K562 (cell line): ENCODE measurements at regions not wholly inside any gene's neighbourhood (a gene's known extent, or its start where the extent isn't known, plus 50 kb on each side); places are given as distances from the start of the nearest gene placed in this dataset.

Experiments used
- ATAC-seq: fragments of 200-7000 bp; cut with Tn5 transposase; 3 replicates; pipeline ENCODE4 v1.9.1; 2020; ENCODE audit warnings: moderate library complexity
- BruUV-seq: library from RNA; stranded (reverse); fragments of 400-500 nt; replicated peaks from 2 replicates; lab custom pipeline; 2021; lab: Mats Ljungman, UMichigan
- CTCF ChIA-PET: fragments of 300-600 bp; formaldehyde crosslinking; extraction: SDS; loops from one replicate; lab custom pipeline; 2021; ENCODE audit warnings: low intra/inter-chr PET ratio; lab: Yijun Ruan, JAX
- POLR2A ChIA-PET: fragments of 300-600, 350-650 bp; sonication (Branson Sonifier 250); formaldehyde crosslinking; extraction: SDS; loops from one replicate; lab custom pipeline; 2021; ENCODE audit warnings: antibody characterized with exemption, inconsistent platforms; lab: Yijun Ruan, JAX
- DNase-seq, 4 experiments: peaks; one replicate each; pipeline versions ENCODE4 v3.0.0 to v3.0.0-alpha.2; 2011 to 2018; ENCODE audit warnings: low spot score in 3 of 4, mixed read lengths in 3 of 4; ENCODE audit errors: extremely low read depth in 1 of 4
- FAIRE-seq: peaks from 2 replicates; lab custom pipeline; 2011; peaks lifted over from hg19 to GRCh38; lab: Jason Lieb, UNC
- H2AFZ ChIP-seq: 2 replicates; pipeline ENCODE4 v1.6.0; 2011; ENCODE audit warnings: low read depth, low read length, control low read depth, inconsistent platforms
- H3K27ac ChIP-seq: fragments of 200-600 bp; 3 replicates; pipeline ENCODE4 v1.8.0; 2011; ENCODE audit warnings: low read depth, mild to moderate bottlenecking, control low read depth, inconsistent platforms, low read length, moderate library complexity, mixed read lengths; ENCODE audit errors: extremely low read depth
- H3K27me3 ChIP-seq, 2 experiments: fragments of 300-600 bp in 1 of 2; 2 replicates in 1 of 2; 3 replicates in 1 of 2; pipeline versions ENCODE4 v1.6.0 to v1.8.0; 2011; ENCODE audit warnings: inconsistent platforms in 2 of 2, low read length in 2 of 2, mild to moderate bottlenecking in 1 of 2, mixed read lengths in 1 of 2, moderate library complexity in 1 of 2; ENCODE audit not compliant: control insufficient read depth in 2 of 2, insufficient read depth in 2 of 2
- H3K36me3 ChIP-seq: fragments of 300-600 bp; 3 replicates; pipeline ENCODE4 v1.8.0; 2011; ENCODE audit warnings: mild to moderate bottlenecking, low read length, inconsistent platforms; ENCODE audit not compliant: control insufficient read depth, insufficient read depth
- H3K4me1 ChIP-seq, 2 experiments: fragments of 200-600 bp in 1 of 2; replicated peaks in 1 of 2; 2 replicates in 1 of 2; 3 replicates in 1 of 2; pipeline versions ENCODE4 v1.5.1 to v1.8.0; 2011; ENCODE audit warnings: inconsistent platforms in 2 of 2, low read length in 2 of 2, mild to moderate bottlenecking in 1 of 2, mixed read lengths in 1 of 2, moderate library complexity in 1 of 2; ENCODE audit not compliant: control insufficient read depth in 2 of 2, insufficient read depth in 2 of 2
- H3K4me2 ChIP-seq: 2 replicates; pipeline ENCODE4 v1.6.1; 2011; ENCODE audit warnings: low read length, control low read depth, inconsistent platforms, mixed read lengths; ENCODE audit not compliant: insufficient read depth
- H3K4me3 ChIP-seq: fragments of 200-600 bp; sonication (generic), shearing (Covaris generic); 2 replicates; pipeline ENCODE4 v1.5.1; 2016; ENCODE audit warnings: control low read depth, inconsistent platforms
- H3K79me2 ChIP-seq: fragments of 200-600 bp; 3 replicates; pipeline ENCODE4 v1.8.0; 2011; ENCODE audit warnings: low read length, inconsistent platforms; ENCODE audit not compliant: control insufficient read depth, insufficient read depth
- H3K9ac ChIP-seq, 2 experiments: 2 replicates each; pipeline versions ENCODE4 v1.6.0 to v1.6.1; 2011; ENCODE audit warnings: low read depth in 2 of 2, low read length in 2 of 2, control low read depth in 1 of 2, inconsistent platforms in 1 of 2, mild to moderate bottlenecking in 1 of 2, mixed read lengths in 1 of 2; ENCODE audit not compliant: insufficient read depth in 1 of 2
- H3K9me1 ChIP-seq: one replicate; pipeline ENCODE4 v1.6.0; 2011; ENCODE audit warnings: inconsistent platforms, mild to moderate bottlenecking, low read length, moderate library complexity; ENCODE audit not compliant: control insufficient read depth, insufficient read depth
- H3K9me3 ChIP-seq: replicated peaks from 2 replicates; pipeline ENCODE4 v1.5.1; 2011; ENCODE audit warnings: low read depth, low read length, inconsistent platforms; ENCODE audit not compliant: control insufficient read depth, insufficient read depth
- H4K20me1 ChIP-seq: replicated peaks from 2 replicates; pipeline ENCODE4 v1.6.1; 2011; ENCODE audit warnings: low read length, inconsistent platforms, mixed read lengths; ENCODE audit not compliant: control insufficient read depth, insufficient read depth
- ATF4 ChIP-seq: fragments of 450-650 bp; formaldehyde crosslinking; IDR thresholded peaks from 2 replicates; pipeline ENCODE4 v1.4.0; 2022; ENCODE audit warnings: mild to moderate bottlenecking, moderate library complexity
- CBX5 ChIP-seq: IDR thresholded peaks from 2 replicates; pipeline ENCODE4 v1.6.1; 2014; ENCODE audit warnings: low read depth, borderline replicate concordance
- E2F1 ChIP-seq: sonication (generic); formaldehyde crosslinking; IDR thresholded peaks from 2 replicates; pipeline ENCODE4 v1.8.1; 2023; ENCODE audit warnings: mild to moderate bottlenecking, missing genetic modification reagents, moderate library complexity
- ELK1 ChIP-seq: sonication (generic); formaldehyde crosslinking; IDR thresholded peaks from 2 replicates; pipeline ENCODE4 v1.8.1; 2022; ENCODE audit warnings: missing genetic modification reagents
- FOXA3 ChIP-seq, 2 experiments: fragments of 450-650 bp in 1 of 2; sonication (generic) in 1 of 2; formaldehyde crosslinking; IDR thresholded peaks in 1 of 2; conservative IDR thresholded peaks in 1 of 2; 2 replicates each; pipeline versions ENCODE4 v1.4.0 to v1.8.0; 2020 to 2022; ENCODE audit warnings: mild to moderate bottlenecking in 2 of 2, missing genetic modification reagents in 1 of 2
- GATAD2B ChIP-seq: fragments of 450-650 bp; IDR thresholded peaks from 2 replicates; pipeline ENCODE4 v1.6.1; 2017; ENCODE audit warnings: mild to moderate bottlenecking, borderline replicate concordance
- HMG20A ChIP-seq: fragments of 450-650 bp; formaldehyde crosslinking; conservative IDR thresholded peaks from 2 replicates; pipeline ENCODE4 v1.4.0; 2020; ENCODE audit warnings: mild to moderate bottlenecking, mixed read lengths
- HOMEZ ChIP-seq: fragments of 250-450 bp; sonication (Bioruptor Pico); IDR thresholded peaks from 2 replicates; pipeline ENCODE4 v1.4.0; 2020; ENCODE audit warnings: mild to moderate bottlenecking, moderate library complexity
- L3MBTL2 ChIP-seq: fragments of 450-650 bp; IDR thresholded peaks from 2 replicates; pipeline ENCODE4 v1.6.1; 2016; ENCODE audit warnings: mild to moderate bottlenecking, moderate library complexity
- MAFK ChIP-seq: IDR thresholded peaks from 2 replicates; pipeline ENCODE4 v1.6.1; 2011; ENCODE audit warnings: low read length, improper control_type of control experiment
- MTA2 ChIP-seq: fragments of 450-650 bp; IDR thresholded peaks from 2 replicates; pipeline ENCODE4 v1.6.1; 2016; ENCODE audit warnings: low read depth
- NRF1 ChIP-seq, 2 experiments: fragments of 450-650 bp; IDR thresholded peaks in 1 of 2; conservative IDR thresholded peaks in 1 of 2; 2 replicates each; pipeline ENCODE4 v1.6.1; 2014; ENCODE audit warnings: mild to moderate bottlenecking in 2 of 2
- PHF21A ChIP-seq: fragments of 450-650 bp; IDR thresholded peaks from 2 replicates; pipeline ENCODE4 v1.6.1; 2017; ENCODE audit warnings: low read depth, borderline replicate concordance
- SNAPC5 ChIP-seq: fragments of 250-450 bp; sonication (Bioruptor Pico); IDR thresholded peaks from 2 replicates; pipeline ENCODE4 v1.8.0; 2021; ENCODE audit warnings: moderate library complexity, mild to moderate bottlenecking, inconsistent platforms
- SUPT5H ChIP-seq: fragments of 450-650 bp; IDR thresholded peaks from 2 replicates; pipeline ENCODE4 v1.6.1; 2016
- ZBTB12 ChIP-seq: fragments of 250-450 bp; sonication (Bioruptor Pico); IDR thresholded peaks from 2 replicates; pipeline ENCODE4 v1.4.0; 2020
- ZNF280A ChIP-seq: fragments of 450-650 bp; IDR thresholded peaks from 2 replicates; pipeline ENCODE4 v1.6.1; 2018; ENCODE audit warnings: mild to moderate bottlenecking, low read depth; ENCODE audit not compliant: partially characterized antibody
- WGBS: fragments of 100-300 bp; shearing (Covaris generic); methylation state at CpG from one replicate; pipeline ENCODE4 v1.1.6; 2016; ENCODE audit warnings: low coverage, mixed read lengths; ENCODE audit not compliant: insufficient coverage; ENCODE audit errors: missing lambda C conversion rate; 5-methylcytosine and 5-hydroxymethylcytosine counted together
- in situ Hi-C: fragments of 300-500 bp; cut with MboI; formaldehyde crosslinking; loops from 4 replicates; pipeline ENCODE4 v1.15.0; 2018; ENCODE audit warnings: inconsistent platforms, mixed read lengths
- intact Hi-C: fragments of 100-400 bp; cut with micrococcal nuclease; formaldehyde crosslinking; loops from 2 replicates; pipeline ENCODE4 v1.14.2; 2022

- no TSS peak for BruUV-seq
- no peaks in the 10 kb centered on the region for H3K36me3 ChIP-seq
- H2AFZ ChIP-seq = no peak overlapping the region
- H4K20me1 ChIP-seq = no peaks in the 10 kb centered on the region; the same call in 1 of the 2 replicates
- CTCF ChIA-PET = no interaction called here
- H3K27me3 ChIP-seq = peaks cover 0 to 7% of the 10 kb centered on the region in 2 experiments; a peak in 2 of 5 replicates
- intact Hi-C loops (no loop called here), in situ Hi-C loops (no loop called here)
- POLR2A ChIA-PET = no interaction called here
- H3K4me2 ChIP-seq = no peak overlapping the region
- H3K4me3 ChIP-seq = no peak overlapping the region
- ATAC-seq = no peak
- no peaks in the 10 kb centered on the region for H3K79me2 ChIP-seq
- no peaks in the 10 kb centered on the region for H3K4me1 ChIP-seq
- no peak overlapping the region for H3K9ac ChIP-seq
- FAIRE-seq = no peak
- WGBS = no CpG with 5 or more reads among the region's 1 CpG
- H3K9me1 ChIP-seq = no peaks in the 10 kb centered on the region
- no peak overlapping the region for H3K27ac ChIP-seq
- H3K9me3 ChIP-seq = no peaks in the 10 kb centered on the region
- no peak for DNase-seq
- TF ChIP-seq L3MBTL2 (no peak), HOMEZ (no peak), ZNF280A (no peak), ATF4 (CRISPR knock-in tag) (no peak), FOXA3 (CRISPR knock-in tag; conservative IDR thresholded peaks at IDR 0.05 in 1 of 2, IDR thresholded peaks at IDR 0.05 in 1 of 2) (no peak), MAFK (no peak), SUPT5H (no peak), NRF1 (conservative IDR thresholded peaks at IDR 0.05 in 1 of 2, IDR thresholded peaks at IDR 0.05 in 1 of 2) (no peak), MTA2 (no peak), GATAD2B (no peak), E2F1 (CRISPR knock-in tag) (no peak), ELK1 (CRISPR knock-in tag) (no peak), HMG20A (CRISPR knock-in tag) (no peak), PHF21A (no peak), SNAPC5 (CRISPR knock-in tag) (no peak), ZBTB12 (CRISPR knock-in tag) (no peak), CBX5 (no peak)
Observed at GRCh38 chr9:89881431-89881830, 276.6 kb downstream of the GADD45G start.
